ENCODE measurements at regions not wholly inside any gene's neighbourhood (a gene's known extent, or its start where the extent isn't known, plus 50 kb on each side); places are given as distances from the start of the nearest gene placed in this dataset.
"Not testable (repeated sequence)": the region's sequence is repeated elsewhere in the genome, so short reads cannot be mapped to it uniquely, and the experiment has no call there.

DNA sequence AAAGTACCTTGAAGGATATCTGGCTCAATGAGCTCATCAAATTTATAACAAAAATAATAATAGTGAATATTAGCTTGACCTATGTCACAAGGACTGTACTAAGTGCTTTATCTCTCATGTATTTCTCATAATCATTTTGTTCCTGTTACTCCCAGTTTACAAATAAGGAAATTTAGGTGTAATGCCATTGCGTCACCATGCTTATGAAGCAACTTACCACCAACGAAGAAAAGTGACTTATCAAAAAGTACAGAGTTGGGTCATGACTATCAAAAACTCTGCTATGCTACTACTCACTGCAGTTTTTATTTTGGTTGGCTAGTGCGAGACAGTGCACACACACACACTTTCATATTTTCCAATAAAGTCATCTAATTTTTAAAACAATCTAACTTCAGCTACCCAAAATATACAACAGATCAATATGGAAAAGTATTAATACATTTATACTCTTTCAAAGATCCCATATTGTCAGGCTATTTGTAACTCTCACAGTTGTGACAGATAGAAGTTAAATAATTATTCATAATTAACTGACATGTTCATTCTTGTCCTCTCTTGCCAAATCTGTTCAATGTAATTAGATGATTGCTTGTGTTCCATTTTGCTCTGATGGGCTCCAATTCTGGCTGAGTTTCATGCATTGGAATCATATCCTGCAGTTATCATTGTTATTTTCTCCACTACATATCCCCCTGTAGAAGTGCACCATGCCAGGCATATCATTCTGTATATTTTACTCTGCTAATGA, 119.4 kb downstream of the KCNJ2 start:
- no peak for DNase-seq

DNA sequence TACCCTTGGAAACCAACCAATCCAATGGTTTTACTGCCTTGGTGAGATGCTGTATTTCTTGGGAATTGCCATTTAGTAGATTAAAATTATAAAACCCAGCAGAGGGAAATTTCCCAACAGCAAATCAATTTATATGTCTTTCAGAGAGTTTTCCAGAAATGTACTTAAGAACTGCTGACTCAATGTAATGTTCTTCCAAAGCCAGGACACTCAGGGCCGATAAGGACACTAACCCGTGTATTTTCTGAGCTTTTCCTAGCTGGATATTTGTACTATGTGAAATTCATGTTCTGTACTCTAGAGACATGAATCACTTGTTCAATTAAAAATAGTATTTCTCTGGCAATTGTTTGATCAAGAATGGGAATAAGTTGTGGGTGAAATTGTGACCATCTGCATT, 121.4 kb downstream of the KCNJ2 start:
- no peak for DNase-seq

- DNase-seq, result no peak
Observed at GRCh38 chr17:70292366-70292765, 123.0 kb downstream of the KCNJ2 start.

- DNase-seq, result not testable (repeated sequence)
Observed at GRCh38 chr17:70293564-70294310, 124.4 kb downstream of the KCNJ2 start.

DNA sequence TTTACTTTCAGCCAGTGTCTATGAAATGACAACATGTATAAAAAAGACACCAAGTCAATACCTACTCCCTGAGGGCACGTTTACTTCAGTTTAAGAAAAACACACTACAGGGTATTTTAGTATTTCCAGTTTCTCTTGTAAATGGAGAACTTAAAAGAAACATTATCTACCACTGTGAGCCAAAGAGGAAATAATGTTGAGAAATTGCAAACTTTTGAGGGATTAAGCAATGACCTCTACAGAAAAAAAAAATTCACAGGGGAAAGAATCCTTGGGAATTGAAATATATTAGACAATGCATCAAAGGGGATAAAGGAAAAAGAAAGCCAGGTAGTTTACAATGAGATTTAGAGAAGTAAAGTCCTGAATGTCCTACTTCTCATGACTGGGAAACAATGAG, 126.0 kb downstream of the KCNJ2 start:
- DNase-seq, result no peak

GRCh38 chr17:70295731-70296130, 126.4 kb downstream of the KCNJ2 start:
- DNase-seq, result no peak

- no peak for DNase-seq
Observed at GRCh38 chr17:70296456-70296855, 127.1 kb downstream of the KCNJ2 start.

GRCh38 chr17:70297397-70297796, 128.1 kb downstream of the KCNJ2 start:
- no peak for DNase-seq

DNA sequence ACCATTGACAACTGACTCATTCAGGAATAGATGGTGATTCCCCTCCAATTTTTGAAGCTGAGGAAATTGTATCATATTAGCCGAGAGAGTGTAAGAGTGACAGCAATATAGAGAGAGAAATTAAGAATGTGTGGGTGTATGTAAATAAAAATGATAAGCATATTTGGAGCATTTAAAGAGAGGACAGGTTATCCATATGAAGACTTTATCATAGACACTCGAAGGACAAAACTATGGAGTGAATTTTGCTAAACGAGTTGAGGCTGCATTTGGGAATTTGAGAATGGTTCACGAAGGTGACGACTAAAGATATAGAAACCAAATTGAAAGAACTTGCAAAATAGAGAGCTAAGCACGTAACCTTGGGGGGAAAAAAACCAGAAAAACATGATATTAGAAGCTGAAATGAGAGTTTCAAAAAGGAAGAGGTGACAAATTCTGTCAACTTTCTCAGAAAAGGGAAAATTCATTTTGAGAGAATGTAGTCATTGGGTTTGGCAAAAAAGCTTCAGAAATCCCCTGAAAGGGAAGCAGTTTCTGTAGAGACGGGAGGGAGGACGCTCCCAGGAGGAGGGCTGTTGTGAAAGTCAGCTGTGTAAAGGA, 129.7 kb downstream of the KCNJ2 start:
- no peak for DNase-seq

DNA sequence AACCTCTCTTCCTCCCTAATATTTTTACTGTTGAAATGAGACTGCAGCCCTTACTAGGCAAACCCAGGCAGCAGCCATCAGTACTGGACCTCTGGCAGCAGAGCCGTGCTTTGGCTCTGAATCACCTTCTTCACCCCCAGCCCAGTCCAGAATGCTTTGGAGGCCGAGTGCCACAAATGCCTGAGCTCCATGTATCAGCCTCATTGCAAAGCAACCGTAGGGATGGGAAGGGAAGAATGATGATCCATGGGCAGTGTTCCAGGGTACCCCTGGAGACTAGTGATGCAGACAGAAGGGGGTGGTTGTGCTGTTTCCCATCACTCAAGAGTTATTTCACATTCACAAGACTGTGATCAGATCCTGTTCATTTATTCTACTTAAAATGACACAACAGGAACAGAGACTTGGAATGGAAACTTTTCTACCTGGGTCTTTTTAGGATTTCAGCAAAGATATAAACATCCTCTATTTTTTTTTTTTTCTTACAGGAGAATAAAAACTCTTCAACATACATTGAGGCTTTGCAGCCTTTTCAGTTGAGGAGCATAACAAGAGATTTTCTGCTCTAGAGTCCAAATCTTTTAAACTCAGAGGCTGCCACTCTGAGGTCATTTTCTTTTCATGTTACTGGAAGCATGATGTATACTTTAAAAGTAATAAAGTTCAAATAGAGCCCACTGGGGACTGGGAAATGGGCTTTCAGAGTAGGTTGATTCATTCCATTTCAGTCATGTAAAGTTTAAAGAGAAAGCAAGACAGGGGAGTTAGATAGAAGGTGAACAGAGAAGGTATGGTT, 138.3 kb downstream of the KCNJ2 start:
- no peak for DNase-seq

DNA sequence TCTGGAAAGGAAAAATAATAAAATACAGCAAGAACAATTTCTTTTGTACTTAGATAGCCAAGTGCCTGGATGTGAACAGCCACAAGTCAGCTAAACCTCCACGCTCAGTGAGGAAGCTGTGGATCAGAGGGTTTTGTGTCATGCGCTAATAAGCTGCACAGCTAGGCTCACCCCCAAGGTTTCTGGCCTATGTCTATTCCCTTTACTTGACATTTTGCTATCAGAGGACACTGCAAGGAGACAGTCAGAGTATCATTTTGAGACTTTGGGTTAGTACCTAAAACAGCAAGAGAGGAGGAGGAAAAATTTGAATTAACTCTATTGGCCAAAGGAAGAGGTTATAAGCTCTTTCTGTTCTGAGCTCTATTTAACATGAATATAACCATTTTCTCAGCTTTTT, 139.3 kb downstream of the KCNJ2 start:
- DNase-seq, result no peak

GRCh38 chr17:70310221-70310672, 140.9 kb downstream of the KCNJ2 start:
- DNase-seq, result no peak

DNA sequence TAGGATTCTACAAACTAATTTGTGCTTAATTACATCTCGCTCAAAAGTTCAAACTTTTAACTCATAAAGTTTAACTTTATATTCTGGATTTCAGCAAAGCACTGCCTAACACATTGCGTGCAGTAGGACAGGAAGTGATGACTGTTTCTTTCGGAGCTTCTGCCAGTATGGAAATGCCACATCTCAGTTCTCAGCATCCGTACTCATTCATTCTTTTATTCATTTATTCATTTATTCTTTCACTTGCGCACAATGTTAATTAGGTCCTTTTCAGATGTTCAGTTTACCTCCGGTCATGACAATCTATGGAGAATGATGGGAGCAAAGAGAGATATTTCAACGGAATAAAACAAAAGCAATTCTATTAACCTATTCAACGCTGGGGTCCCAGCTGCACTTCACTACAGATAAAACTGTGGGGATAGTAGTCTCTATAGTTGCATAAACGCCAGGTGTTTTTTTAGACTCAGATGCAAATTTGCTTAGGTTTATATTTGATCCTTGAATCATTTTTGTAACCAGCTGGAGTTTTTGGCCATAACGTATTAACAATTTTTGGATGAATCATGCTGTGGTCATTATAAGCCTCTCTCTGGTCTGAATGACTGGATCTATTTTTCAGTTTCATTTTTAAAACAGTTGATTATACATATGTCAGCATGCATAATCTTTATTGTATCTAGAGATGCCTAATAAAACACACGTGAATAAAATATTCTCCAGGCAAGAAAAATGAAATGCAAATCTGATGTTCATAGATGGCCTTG, 143.9 kb downstream of the KCNJ2 start:
- no peak for DNase-seq

DNA sequence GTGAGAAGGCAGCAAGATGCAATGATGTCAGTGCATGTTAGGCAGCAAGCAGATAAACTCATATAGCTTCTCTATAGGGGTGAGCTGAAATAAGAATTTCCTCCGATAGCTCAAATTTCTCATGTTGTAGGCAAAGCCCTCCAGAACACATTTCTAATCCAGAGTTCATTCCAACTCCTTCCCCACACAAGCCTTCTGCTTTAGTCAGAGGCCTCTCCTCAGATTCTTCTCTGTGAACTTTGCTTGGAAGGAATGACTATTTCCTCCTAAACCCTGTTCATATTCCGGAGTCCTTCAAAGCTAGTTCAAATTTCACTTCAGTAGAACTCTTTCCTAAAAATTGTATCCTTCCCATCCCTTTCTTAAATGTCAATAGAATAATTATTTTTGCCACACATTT, 144.8 kb downstream of the KCNJ2 start:
- DNase-seq, result no peak

DNA sequence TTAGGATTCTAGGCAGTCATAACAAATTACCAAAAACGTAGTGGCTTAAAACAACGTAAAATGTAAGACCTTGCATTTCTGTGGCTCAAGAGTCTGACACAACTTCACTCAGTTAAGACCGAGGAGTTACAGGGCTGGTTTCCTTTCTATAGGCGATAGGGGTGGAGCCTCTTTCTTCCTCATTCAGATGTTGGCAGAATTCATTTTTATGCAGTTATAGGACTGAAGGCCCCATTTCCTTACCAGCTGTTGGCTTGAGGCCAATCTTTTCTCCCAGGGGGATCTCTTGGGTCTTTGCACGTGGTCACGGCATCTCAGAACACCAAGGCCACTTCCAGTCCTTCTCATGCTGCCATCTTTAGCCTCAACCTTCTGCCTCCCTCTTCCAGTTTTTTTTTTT, 145.2 kb downstream of the KCNJ2 start:
- no peak for DNase-seq

GRCh38 chr17:70317421-70317820, 148.1 kb downstream of the KCNJ2 start:
- DNase-seq, result no peak

GRCh38 chr17:70318051-70318450, 148.7 kb downstream of the KCNJ2 start:
- no peak for DNase-seq

DNA sequence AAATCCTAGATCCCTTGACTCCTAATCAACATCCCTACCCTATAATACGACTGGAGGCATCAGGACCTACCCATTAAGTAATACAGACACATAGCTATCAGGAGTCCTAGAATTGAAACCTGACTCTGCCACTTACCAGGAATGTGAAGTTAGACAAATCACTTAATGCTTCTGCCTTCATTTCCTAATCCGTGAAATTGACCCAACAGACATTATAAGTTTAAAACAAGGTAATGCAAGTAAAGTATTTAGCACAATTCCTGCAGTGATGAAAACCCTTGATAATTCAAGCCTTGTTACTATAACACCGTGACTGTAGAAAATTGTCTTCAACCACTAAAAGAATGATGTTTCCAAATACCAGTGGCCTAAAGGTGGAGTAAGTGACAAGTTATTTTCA, 150.2 kb downstream of the KCNJ2 start:
- DNase-seq, result no peak

- DNase-seq, result no peak
Observed at GRCh38 chr17:70320673-70321345, 151.5 kb downstream of the KCNJ2 start.

- no peak for DNase-seq
Observed at GRCh38 chr17:70321352-70321751, 152.0 kb downstream of the KCNJ2 start.

- no peak for DNase-seq
Observed at GRCh38 chr17:70323269-70323668, 153.9 kb downstream of the KCNJ2 start.

DNA sequence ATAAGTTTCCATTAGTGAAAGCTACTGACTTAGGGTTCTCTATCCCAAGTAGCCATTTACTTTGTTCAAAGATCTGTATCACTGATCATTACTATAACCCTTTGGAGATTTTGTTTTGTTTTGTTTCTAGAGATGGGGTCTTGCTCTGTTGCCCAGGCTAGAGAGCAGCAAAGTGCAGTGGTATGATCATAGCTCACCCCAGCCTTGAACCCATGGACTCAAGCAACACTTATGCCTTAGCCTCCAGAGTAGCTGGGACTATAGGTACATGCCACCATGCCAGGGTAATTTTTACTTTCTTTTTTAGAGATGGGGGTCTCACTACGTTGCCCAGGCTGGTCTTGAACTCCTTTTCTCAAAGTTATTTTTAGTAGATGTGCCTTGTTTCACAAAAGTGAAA, 154.7 kb downstream of the KCNJ2 start:
- no peak for DNase-seq

Measured in activated naive CD4-positive, alpha-beta T cell treated with anti-CD3 and anti-CD28 coated beads, Interleukin-2, amount 50 U/mL, for 16 hours (primary cell).